GM19463 (cell line): ENCODE measurements at regions not wholly inside any gene's neighbourhood (a gene's known extent, or its start where the extent isn't known, plus 50 kb on each side); places are given as distances from the start of the nearest gene placed in this dataset.

ENCODE experiments used
- ATAC-seq: cut with Tn5 transposase; IDR thresholded peaks from one replicate; pipeline ENCODE4 v1.9.1; 2021; ENCODE audit warnings: mild to moderate bottlenecking, moderate library complexity; ENCODE audit not compliant: unreplicated experiment

- no peak for ATAC-seq
Measured at GRCh38 chrX:139297638-139298037, 232.9 kb upstream of the F9 start.

- ATAC-seq: no peak
Measured at GRCh38 chrX:139293991-139294390, 236.5 kb upstream of the F9 start.

GRCh38 chrX:139290310-139290709, 240.2 kb upstream of the F9 start:
- ATAC-seq: peak; percentile 67

- ATAC-seq: no peak
Measured at GRCh38 chrX:139287155-139287924, 243.2 kb upstream of the F9 start.

- ATAC-seq: no peak
Measured at GRCh38 chrX:139286342-139286741, 244.2 kb upstream of the F9 start.

GRCh38 chrX:139267851-139268250, 262.7 kb upstream of the F9 start:
- no peak for ATAC-seq

- no peak for ATAC-seq
Measured at GRCh38 chrX:139246295-139246694, 284.2 kb upstream of the F9 start.

- ATAC-seq: no peak
Measured at GRCh38 chrX:139237141-139237540, 293.4 kb upstream of the F9 start.

GRCh38 chrX:139234898-139235297, 295.6 kb upstream of the F9 start:
- ATAC-seq: no peak

GRCh38 chrX:139224953-139225665, 305.4 kb upstream of the F9 start:
- ATAC-seq: no peak

- ATAC-seq: no peak
Measured at GRCh38 chrX:139222511-139223200, 307.9 kb upstream of the F9 start.

GRCh38 chrX:139213241-139213709, 317.3 kb upstream of the F9 start:
- no peak for ATAC-seq

GRCh38 chrX:139211568-139212182, 318.9 kb upstream of the F9 start:
- no peak for ATAC-seq

GRCh38 chrX:139209342-139209741, 321.2 kb upstream of the F9 start:
- ATAC-seq: no peak

- ATAC-seq: no peak
Measured at GRCh38 chrX:139207655-139208054, 322.9 kb upstream of the F9 start.

- no peak for ATAC-seq
Measured at GRCh38 chrX:139206914-139207313, 323.6 kb upstream of the F9 start.

GRCh38 chrX:139204898-139205667, 325.5 kb upstream of the F9 start:
- ATAC-seq: no peak

- no peak for ATAC-seq
Measured at GRCh38 chrX:139204571-139204897, 326.0 kb upstream of the F9 start.

GRCh38 chrX:139203651-139204570, 326.6 kb upstream of the F9 start:
- ATAC-seq: no peak
